GM21367 (cell line): ENCODE measurements at regions not wholly inside any gene's neighbourhood (a gene's known extent, or its start where the extent isn't known, plus 50 kb on each side); places are given as distances from the start of the nearest gene placed in this dataset.

Source experiments
- ATAC-seq: cut with Tn5 transposase; IDR thresholded peaks from one replicate; pipeline ENCODE4 v1.9.1; 2021; ENCODE audit not compliant: unreplicated experiment

DNA sequence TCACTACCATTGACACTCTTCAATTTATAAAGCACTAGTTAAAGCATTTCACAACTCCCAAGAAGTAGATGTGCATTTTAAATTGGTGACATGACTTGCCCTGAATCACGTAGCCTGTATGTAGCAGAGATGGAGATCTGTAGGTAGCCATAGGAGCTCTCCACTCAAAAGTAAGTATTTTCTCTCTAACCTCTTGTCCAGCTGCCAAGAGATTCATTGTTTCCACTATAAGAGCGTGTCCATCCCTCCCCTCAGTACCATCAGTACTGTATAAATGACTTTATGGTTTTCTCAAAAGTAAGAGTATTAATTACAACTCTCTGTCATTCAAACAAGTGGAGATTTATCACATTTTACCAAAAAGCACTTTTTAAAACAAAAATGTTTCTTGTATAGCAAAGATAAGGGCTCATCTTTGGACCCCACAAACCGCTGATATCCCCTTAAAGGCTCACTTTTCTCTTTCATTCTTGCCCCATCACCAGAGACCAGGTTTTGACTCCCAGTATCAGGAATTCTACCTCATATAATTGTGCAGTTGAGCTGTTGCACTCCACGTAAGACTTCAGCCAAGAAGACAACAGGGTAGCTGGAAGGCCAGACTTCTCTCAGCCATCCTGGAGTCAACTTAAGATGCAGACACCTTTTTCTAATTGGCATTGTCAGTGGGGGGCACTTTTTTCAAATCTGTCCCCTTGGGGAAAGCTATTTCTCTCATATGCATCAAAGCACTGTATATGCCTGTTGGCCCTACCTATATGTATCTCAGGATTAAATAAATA lies 78.0 kb upstream of the GALNT5 start:
- ATAC-seq = no peak

DNA sequence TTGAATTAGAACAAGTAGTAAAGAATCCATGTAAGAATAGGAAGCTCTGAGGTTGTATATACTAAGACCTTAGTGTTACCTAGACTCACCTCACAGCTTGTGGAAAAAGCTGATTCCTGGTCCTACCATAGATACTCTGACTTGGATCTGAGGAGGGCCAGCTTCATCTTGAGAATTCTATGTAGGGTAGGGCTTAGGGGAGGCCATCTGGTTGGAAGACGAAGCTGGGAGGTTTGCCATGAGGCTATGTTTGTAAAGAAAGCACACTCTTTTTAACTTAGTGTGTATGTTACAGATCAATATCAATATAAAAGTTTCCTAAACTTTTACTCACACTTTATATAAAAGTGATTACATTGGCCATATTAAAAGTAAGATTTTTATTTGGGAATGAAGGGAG lies 77.1 kb upstream of the GALNT5 start:
- ATAC-seq = no peak

DNA sequence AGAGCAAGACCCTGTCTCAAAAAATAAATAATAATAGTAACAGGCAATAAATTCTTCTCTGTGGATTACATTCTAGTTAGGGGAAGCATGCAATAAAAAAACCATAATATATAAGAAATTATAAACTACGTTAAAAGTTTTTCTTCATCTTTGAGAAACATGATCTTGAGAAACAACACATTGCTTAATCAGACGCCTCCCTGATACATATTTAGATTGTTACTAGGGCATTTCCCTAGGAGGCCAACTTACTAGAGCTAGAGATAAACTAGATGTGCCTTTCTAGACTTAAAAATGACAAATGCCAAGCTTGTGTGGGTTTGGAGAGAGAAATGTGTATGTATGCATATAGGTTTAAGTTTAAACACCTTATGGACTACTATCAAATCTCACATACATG lies 76.3 kb upstream of the GALNT5 start:
- ATAC-seq = no peak

GRCh38 chr2:157182204-157182709 lies 75.2 kb upstream of the GALNT5 start:
- no peak for ATAC-seq

GRCh38 chr2:157182834-157183396 lies 74.6 kb upstream of the GALNT5 start:
- no peak for ATAC-seq

DNA sequence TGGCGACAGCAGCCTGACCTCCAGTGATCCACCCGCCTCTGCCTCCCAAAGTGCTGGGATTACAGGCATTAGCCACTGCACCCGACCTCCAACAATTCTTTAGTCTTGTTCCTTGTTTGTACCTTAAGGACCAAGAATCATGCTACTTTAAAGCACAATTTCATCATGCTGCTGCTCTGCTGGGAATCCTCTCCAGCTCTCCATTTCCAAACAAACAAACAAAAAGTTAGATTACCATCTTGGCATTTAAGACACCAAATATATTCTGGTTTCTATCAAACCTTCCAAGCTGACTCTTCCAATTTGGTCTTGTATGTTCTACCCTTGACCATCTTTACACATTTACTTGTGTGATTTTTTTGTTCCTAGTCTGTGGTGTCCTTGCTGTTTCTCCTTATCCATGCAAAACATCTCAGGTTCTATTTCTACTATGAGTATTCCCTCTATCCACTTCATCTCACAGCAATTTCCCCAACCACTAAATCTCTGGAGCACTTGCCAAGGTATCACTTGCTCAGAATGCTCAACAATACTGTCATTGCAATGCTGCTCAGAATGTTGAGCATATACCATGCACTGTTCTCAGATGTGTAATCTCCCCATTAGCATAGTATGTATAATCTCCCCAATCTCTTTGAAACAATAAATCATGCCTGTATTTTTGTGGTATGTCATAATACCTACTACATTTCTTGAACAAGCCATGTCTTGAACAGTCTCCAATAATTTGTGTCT lies 73.2 kb upstream of the GALNT5 start:
- ATAC-seq = no peak

- ATAC-seq = no peak
Measured at GRCh38 chr2:157185476-157186227, 71.9 kb upstream of the GALNT5 start.

DNA sequence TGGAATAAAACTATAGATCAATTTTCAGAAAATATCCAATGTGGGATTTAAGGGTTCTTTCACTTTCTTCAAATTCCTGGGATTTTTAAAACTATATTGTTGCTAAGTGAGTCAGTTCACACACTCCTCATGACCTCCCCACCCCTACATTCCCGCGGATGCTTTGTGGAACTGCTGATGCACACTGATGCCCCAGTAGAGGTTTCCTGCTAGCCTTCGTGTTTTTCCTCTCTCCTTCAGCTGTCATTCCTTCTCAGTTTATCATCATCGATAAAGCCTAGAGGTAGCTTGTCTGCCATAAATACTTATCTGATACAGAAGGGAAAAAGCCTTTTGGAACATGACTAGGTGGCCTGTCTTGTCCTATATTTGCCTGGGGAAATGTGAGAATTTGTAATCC lies 67.4 kb upstream of the GALNT5 start:
- no peak for ATAC-seq

DNA sequence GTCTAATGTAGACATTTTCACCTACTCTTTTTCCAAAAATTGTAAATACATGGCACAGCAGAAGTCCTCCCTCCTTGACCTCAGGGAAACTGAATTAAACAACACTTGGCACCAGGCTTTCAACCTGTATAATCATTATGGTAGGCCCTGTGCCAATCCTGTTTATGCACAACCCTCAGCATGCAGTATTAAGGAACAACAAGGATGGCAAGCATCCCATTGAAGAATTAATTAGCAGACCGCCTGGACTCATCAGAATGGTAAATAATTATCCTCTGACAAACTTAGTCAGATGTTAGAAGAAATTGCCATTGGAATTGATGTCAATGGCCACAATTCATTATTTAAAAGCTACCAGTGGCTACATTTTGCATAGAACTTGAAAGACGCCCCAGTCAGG lies 66.3 kb upstream of the GALNT5 start:
- no peak for ATAC-seq

DNA sequence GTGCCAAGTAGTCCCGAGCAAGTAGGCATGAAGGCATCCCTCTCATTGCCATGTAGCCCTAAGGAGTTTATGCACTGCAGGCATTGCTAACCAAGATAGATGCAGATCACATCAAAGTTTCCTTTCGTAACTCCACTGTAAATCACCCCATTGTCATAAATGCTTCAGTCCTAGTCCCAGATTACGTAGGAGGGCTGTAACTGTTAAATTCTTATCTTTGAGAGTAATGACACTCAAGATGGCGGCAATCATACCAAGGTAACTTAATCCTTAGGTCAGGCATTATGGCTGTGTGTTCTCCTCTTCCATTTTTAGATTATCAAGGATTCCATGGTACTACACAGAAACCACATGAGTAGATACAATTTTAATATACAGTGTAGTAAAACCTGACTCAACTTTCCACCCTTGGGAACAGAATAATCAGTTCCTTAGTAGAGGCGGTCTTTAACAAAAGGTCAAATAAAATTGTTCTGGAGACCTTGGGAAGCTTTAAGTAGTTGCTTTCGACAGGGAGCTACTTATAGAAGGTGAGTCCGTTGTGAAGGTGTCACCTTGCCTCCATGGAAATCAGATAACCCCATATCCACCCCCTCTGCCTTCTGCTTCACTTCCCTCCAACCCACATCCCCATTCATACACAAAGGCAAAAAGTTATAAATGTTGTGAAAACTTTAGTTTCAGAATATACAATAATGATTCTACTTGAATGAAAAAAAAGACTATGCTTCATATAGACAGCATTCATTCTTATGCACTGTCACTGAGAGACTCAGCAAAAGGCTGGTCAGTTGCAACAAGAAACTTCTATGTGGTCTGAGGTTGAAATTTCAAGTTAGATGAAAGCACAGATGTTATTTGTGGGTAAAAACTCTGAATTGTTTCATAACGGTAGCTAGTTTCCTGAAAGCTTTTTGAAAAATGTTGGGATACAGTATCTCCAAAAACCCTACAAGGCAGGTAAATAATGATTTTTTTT lies 64.8 kb upstream of the GALNT5 start:
- ATAC-seq = peak; percentile 92

DNA sequence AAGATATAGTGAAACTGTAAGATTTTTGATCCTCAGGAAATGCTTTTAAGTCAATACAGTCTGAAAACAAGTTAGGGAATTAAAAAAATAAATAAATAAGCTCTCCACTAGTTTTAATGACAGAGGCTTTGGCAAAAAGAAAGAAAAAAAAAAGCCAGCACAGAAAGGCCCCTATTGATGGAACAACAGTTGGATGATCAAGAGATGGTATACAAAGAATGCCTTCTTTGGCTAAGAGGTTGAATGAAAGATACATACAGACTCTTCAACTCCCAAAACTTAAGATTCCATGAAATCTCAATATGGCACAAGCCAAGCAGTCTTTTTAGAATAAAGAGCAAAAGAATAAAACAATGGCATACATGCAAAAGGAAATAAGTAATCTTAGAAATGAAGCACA lies 64.0 kb upstream of the GALNT5 start:
- ATAC-seq = peak; percentile 2

DNA sequence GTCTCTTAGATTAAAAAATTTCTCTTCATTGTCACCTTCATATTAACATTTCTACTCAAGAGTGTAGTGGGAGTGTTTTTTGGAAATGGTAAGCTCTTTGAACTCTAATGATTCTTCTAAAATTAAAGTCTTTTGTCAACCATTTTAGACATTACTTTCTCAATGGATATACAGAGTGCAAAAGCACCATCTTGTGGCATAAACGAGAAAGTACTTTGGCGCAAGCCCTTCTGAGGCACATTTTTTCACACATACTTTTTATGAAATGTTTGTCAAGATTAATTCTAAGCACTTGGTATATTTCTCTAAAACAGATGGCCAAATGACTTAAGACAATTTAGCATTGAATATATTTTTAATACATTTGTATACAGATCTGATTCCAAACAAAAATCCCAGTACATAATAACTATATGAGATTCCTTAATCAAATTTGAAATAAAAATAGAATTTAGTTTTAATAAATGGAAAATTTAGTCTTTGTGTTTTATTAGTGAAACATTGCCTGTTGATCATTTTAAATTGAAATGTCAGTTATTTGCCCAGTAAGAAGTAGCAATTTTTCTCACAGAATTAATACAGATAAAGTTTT lies 63.3 kb upstream of the GALNT5 start:
- peak; percentile 47 for ATAC-seq

DNA sequence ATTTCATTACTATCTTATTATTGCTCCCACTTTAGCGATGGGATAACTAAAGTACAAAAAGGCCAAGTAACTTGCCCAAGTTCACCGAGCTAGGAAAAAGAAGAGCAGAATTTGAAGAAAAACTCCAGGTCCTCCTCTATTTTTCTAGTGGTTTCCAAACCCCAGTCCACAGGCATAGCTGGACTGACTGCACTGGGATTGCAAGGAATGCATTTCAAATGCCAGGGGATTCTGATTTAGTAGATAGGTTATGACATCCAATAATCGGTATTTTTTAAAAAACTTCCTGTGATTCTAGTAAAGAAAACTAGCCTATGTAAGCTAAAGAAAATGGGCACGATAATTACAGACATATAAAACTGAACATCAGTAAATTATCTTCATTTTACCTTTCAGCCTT lies 62.7 kb upstream of the GALNT5 start:
- ATAC-seq = no peak

- ATAC-seq = no peak
Measured at GRCh38 chr2:157196956-157197355, 60.5 kb upstream of the GALNT5 start.

DNA sequence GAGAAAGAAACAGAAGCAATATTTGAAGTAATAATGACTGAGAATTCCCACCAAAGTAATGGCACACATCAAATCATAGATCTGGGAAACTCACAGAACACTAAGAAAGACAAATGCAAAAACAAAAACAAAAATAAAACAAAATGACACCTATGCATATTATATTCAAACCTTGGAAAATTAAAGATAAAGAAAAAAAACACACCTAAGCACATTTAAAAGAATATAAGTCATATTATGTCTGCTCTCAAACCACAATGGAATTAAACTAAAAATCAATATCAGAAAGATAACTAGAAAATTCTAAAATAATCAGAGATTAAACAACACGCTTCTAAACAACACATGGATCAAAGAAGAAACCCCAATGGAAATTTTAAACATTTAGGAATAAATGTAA lies 59.7 kb upstream of the GALNT5 start:
- no peak for ATAC-seq

GRCh38 chr2:157203651-157204050 lies 53.9 kb upstream of the GALNT5 start:
- no peak for ATAC-seq

DNA sequence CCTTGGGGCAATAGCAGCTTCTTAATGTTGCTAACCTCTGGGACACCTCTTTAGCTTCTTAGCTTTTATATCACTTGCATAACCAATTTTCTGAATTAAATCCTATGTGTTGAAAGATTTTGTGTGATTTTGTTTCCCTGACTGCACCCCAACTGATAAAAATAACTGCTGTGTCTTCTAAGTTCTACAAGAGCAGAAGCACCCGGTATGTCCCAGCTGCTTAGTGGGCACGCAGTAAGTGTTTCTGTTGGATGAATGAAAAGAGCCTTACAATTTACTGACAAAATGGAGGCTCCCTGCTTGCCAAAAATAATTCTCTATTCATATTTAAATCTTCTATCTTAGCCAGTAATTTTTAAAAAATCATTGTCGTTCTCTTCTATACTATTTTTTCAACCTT lies 53.1 kb upstream of the GALNT5 start:
- no peak for ATAC-seq

GRCh38 chr2:157206916-157207315 lies 50.6 kb upstream of the GALNT5 start:
- ATAC-seq = no peak
